Activated CD4-positive, alpha-beta T cell treated with anti-CD3 and anti-CD28 coated beads, Interleukin-2, amount 10 ng/mL, durations not matched to agents 7 days and 5 days (primary cell): ENCODE measurements at regions not wholly inside any gene's neighbourhood (a gene's known extent, or its start where the extent isn't known, plus 50 kb on each side); places are given as distances from the start of the nearest gene placed in this dataset.
"Not testable (repeated sequence)": the region's sequence is repeated elsewhere in the genome, so short reads cannot be mapped to it uniquely, and the experiment has no call there.

ENCODE experiments used
- CTCF ChIA-PET: fragments of 350-600 bp; sonication (Branson Sonifier 250); formaldehyde crosslinking; loops from one replicate; lab custom pipeline; 2021; ENCODE audit warnings: antibody characterized with exemption; lab: Charles Lee
- POLR2A ChIA-PET: fragments of 350-600 bp; sonication (Branson Sonifier 250); formaldehyde crosslinking; loops from one replicate; lab custom pipeline; 2021; ENCODE audit warnings: antibody characterized with exemption; lab: Charles Lee
- DNase-seq: peaks from one replicate; pipeline ENCODE4 v3.0.0-alpha.2; 2020
- H3K27ac Mint-ChIP-seq: one replicate; pipeline ENCODE4 v1.8.0; 2021; ENCODE audit warnings: mild to moderate bottlenecking, moderate library complexity, mixed read lengths
- H3K27me3 Mint-ChIP-seq: one replicate; pipeline ENCODE4 v1.8.0; 2021; ENCODE audit warnings: mixed read lengths
- H3K36me3 Mint-ChIP-seq: one replicate; pipeline ENCODE4 v1.8.0; 2021; ENCODE audit warnings: low read depth, mixed read lengths
- H3K4me1 Mint-ChIP-seq: one replicate; pipeline ENCODE4 v1.8.0; 2021; ENCODE audit warnings: mixed read lengths
- H3K4me3 Mint-ChIP-seq: one replicate; pipeline ENCODE4 v1.8.0; 2021; ENCODE audit warnings: mild to moderate bottlenecking, moderate library complexity, mixed read lengths
- H3K9me3 Mint-ChIP-seq: one replicate; pipeline ENCODE4 v1.8.0; 2021; ENCODE audit warnings: mixed read lengths

DNA sequence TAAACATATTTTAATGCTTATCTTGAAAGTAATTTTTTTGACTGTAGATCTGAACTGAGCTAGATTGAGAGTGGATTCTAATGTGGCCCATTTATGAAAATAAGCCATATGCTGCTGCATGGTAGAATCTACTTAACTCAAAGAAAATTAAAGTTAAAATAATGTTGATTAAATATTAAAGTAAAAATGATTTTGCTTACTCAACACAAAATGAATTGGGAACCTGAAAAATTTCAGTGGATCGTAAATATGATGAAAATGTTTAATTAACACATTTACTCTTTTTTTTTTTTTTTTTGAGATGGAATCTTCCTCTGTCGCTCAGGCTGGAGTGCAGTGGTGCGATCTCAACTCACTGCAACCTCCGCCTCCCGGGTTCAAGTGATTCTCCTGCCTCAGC is 144.5 kb upstream of the HMGN3 start:
- Mint-ChIP-seq H3K27ac (no peak overlapping the region), H3K36me3 (no peaks in the 10 kb centered on the region), H3K4me3 (no peak overlapping the region), H3K4me1 (peaks cover 2% of the 10 kb centered on the region), H3K27me3 (peaks cover 1% of the 10 kb centered on the region), H3K9me3 (no peaks in the 10 kb centered on the region)
- ChIA-PET POLR2A (no interaction called here), CTCF (no interaction called here)
- no peak for DNase-seq

DNA sequence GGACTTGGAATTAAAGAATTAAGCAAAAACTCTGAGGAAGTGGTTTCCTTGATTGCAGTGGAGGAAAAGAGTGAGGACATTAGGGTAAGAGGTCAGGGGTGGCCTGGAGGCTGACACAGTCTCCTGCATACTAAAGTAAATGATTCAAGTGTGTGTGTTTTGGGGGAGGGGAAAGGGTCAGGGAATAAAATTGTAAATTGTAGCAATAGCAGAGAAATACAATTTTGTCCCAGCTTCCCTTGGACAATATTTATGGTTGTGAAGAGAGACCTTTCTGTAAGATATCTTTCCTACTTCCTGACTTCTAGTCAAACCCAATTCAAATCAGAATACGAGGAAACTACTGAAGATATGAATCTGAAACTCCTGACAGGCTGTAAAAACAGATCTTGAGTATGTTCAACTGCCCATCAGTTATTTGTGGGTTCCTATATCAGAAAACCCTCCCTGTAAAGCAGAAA is 143.4 kb upstream of the HMGN3 start:
- DNase-seq = no peak
- ChIA-PET CTCF (no interaction called here), POLR2A (no interaction called here)
- Mint-ChIP-seq H3K4me3 (no peak overlapping the region), H3K36me3 (no peaks in the 10 kb centered on the region), H3K4me1 (peaks cover 2% of the 10 kb centered on the region), H3K9me3 (no peaks in the 10 kb centered on the region), H3K27me3 (peaks cover 3% of the 10 kb centered on the region), H3K27ac (no peak overlapping the region)

DNA sequence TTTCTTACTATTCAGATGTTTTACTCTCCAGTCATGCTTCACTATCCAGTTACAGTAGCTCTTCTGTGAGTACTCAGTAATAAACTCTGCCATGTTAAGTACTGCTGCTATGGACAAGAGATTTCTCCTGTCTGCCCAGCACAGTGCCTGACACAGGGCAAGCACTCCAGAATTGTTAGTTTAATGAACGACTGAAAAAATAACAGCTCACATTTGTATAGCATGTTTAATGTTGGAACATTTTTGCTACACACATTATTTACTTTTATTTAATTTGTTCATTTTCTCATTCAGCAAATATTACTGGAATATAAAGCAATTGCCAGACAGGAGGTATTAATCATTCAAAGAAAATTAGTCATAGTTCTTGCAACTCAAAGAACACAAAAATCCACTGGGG is 142.6 kb upstream of the HMGN3 start:
- H3K36me3 Mint-ChIP-seq = no peaks in the 10 kb centered on the region
- H3K27ac Mint-ChIP-seq = no peak overlapping the region
- POLR2A ChIA-PET = no interaction called here
- peaks cover 8% of the 10 kb centered on the region for H3K27me3 Mint-ChIP-seq
- H3K4me1 Mint-ChIP-seq = peaks cover 2% of the 10 kb centered on the region
- no peak for DNase-seq
- no peaks in the 10 kb centered on the region for H3K9me3 Mint-ChIP-seq
- H3K4me3 Mint-ChIP-seq = no peak overlapping the region
- CTCF ChIA-PET = no interaction called here

DNA sequence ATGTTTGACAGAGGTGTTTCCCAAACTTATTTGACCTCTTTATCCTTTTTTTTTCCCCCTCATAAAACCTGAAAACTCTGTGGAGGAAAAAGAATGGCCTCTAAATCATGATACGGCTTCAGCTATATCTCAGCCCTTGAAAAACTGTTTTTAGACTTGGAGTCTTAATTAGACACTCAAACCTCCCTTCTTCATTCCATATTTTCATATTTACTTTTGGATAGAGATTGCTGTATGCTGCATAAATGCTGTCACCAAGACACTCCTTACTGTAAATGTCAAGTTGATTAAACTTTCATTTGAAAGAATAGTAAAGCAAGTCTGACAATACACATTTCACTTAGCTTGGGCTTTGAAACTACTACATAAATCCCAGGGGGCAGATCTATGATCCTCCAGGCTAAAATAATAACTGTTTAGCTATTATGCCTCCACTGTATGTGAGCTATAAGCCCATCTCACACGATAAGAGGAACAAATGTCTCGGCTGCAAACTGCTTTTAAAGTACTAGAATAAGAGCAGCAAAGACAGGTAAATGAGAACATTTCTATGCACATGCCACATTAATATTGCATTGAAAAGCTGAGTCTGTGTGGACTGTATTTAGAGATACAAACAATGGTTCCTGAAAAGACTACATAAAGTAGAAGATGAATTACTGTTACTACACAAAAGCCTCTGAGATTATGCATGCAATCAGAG is 141.3 kb upstream of the HMGN3 start:
- DNase-seq = no peak
- Mint-ChIP-seq H3K27ac (no peak overlapping the region), H3K4me3 (no peak overlapping the region), H3K9me3 (no peaks in the 10 kb centered on the region), H3K36me3 (no peaks in the 10 kb centered on the region), H3K27me3 (peaks cover 8% of the 10 kb centered on the region), H3K4me1 (peaks cover 2% of the 10 kb centered on the region)
- ChIA-PET POLR2A (no interaction called here), CTCF (no interaction called here)

DNA sequence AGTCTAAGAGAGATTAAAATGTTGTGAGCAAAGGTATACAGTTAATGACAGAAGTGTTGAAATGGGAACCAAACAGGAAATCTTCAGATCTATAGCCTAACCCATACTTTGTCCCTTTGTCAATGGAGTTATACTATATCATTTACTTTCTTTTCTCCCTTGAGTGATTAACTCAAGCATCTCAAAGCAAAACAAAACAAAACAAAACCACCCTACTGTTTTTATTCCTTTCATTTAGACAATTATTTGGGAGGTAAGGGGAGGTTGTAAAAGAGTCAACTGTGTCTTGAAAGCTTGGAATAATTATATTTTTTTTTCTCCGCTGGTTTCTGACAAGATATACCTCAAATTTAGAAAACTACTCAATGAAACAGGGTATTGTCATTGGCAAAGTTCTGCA is 139.8 kb upstream of the HMGN3 start:
- no peak overlapping the region for H3K27ac Mint-ChIP-seq
- H3K4me3 Mint-ChIP-seq = no peak overlapping the region
- H3K36me3 Mint-ChIP-seq = no peaks in the 10 kb centered on the region
- no peak for DNase-seq
- CTCF ChIA-PET = no interaction called here
- POLR2A ChIA-PET = no interaction called here
- peaks cover 2% of the 10 kb centered on the region for H3K9me3 Mint-ChIP-seq
- H3K27me3 Mint-ChIP-seq = peaks cover 11% of the 10 kb centered on the region
- peaks cover 2% of the 10 kb centered on the region for H3K4me1 Mint-ChIP-seq

DNA sequence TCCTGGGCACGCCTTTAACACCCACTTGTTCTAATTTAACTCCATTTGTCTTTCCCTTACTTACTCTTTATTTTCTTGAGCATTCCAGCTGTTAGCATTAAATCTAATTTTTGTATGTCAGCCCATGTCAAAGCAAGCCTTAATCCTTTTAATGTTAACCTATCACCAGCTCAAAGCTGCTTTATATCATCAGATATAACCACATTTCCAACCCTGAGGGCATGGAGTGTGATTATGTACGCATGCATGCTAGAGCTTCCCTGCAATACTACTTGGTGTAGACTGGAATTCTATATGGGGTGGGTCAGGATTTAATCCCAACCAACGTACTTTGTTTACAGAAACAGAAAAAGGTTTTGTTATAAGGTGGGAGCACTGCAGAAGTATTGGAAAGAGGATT is 139.4 kb upstream of the HMGN3 start:
- H3K27me3 Mint-ChIP-seq = peaks cover 11% of the 10 kb centered on the region
- H3K36me3 Mint-ChIP-seq = no peaks in the 10 kb centered on the region
- peaks cover 2% of the 10 kb centered on the region for H3K4me1 Mint-ChIP-seq
- peaks cover 2% of the 10 kb centered on the region for H3K9me3 Mint-ChIP-seq
- DNase-seq = no peak
- no peak overlapping the region for H3K4me3 Mint-ChIP-seq
- no peak overlapping the region for H3K27ac Mint-ChIP-seq
- POLR2A ChIA-PET = no interaction called here
- CTCF ChIA-PET = no interaction called here

DNA sequence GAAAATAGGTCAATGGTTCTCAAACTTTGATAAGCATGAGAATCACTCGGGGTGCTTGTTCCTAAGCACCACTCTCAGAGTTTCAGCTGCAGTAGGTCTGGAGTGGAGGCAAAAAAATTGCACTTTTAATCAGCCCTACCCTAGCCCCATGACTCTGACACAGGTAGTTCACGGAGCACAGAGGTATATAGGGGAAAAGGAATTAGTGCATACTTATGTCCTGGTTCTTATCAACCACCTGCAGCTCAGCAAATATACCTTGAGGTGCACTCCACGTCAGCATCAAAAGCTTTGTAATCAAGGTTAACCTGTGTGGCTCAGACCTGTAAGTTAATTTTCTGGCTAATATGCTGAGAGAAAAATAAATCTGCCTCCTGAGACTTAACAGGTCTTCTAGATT is 138.8 kb upstream of the HMGN3 start:
- POLR2A ChIA-PET = no interaction called here
- peaks cover 2% of the 10 kb centered on the region for H3K9me3 Mint-ChIP-seq
- H3K4me3 Mint-ChIP-seq = no peak overlapping the region
- peaks cover 2% of the 10 kb centered on the region for H3K4me1 Mint-ChIP-seq
- no peaks in the 10 kb centered on the region for H3K36me3 Mint-ChIP-seq
- H3K27ac Mint-ChIP-seq = no peak overlapping the region
- CTCF ChIA-PET = no interaction called here
- peaks cover 11% of the 10 kb centered on the region for H3K27me3 Mint-ChIP-seq
- no peak for DNase-seq

DNA sequence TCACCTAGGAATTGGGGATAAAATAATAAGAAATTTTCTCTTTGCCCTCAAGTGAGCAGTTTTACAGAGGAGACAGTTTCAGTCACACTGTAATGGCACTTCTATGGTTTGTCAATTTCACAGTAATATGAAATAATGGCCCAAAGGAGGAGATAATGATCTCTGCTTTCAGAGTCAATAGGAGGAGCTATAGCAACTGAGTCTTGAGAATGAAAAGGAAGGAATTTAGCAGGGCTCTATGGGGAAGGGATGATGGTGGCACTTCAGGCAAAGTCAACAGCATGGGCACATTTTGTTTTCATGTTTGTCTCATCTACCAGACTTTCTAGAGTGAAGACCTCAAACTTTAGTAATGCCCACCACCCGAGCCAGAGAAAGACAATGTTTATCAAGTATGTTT is 138.3 kb upstream of the HMGN3 start:
- Mint-ChIP-seq H3K27me3 (peaks cover 11% of the 10 kb centered on the region), H3K4me3 (no peak overlapping the region), H3K4me1 (peaks cover 1% of the 10 kb centered on the region), H3K36me3 (no peaks in the 10 kb centered on the region), H3K27ac (no peak overlapping the region), H3K9me3 (peaks cover 2% of the 10 kb centered on the region)
- ChIA-PET CTCF (no interaction called here), POLR2A (no interaction called here)
- no peak for DNase-seq

DNA sequence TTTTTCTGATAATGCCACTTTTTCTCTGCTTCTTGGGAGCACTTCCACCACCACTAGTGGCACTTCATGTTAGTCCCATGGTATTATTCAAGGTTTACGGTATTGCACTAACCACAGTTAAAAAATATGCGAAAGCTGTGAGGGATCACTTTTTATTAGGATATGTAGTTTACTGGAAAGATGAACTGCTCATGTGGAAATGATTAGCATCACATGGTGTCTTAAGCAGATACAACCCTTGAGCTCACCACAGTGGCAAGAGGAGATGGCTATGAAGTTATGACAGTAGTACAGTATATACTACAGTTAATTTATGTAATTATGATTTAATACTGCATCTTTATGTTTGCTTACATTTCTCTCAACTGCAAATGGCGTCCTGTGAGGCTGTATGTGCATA is 134.5 kb upstream of the HMGN3 start:
- Mint-ChIP-seq H3K27ac (no peak overlapping the region), H3K27me3 (peaks cover 10% of the 10 kb centered on the region), H3K4me1 (no peaks in the 10 kb centered on the region), H3K9me3 (peaks cover 9% of the 10 kb centered on the region), H3K4me3 (no peak overlapping the region), H3K36me3 (no peaks in the 10 kb centered on the region)
- ChIA-PET POLR2A (no interaction called here), CTCF (no interaction called here)
- no peak for DNase-seq

DNA sequence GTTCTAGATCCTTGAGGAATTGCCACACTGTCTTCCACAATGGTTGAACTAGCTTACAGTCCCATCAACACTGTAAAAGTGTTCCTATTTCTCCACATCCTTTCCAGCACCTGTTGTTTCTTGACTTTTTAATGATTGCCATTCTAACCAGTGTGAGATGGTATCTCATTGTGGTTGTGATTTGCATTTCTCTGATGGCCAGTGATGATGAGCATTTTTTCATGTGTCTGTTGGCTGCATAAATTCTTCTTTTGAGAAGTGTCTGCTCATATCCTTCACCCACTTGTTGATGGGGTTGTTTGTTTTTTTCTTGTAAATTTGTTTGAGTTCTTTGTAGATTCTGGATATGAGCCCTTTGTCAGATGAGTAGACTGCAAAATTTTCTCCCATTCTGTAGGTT is 129.0 kb upstream of the HMGN3 start:
- H3K4me3 Mint-ChIP-seq, CTCF ChIA-PET, POLR2A ChIA-PET, H3K27me3 Mint-ChIP-seq, H3K36me3 Mint-ChIP-seq, H3K9me3 Mint-ChIP-seq, H3K27ac Mint-ChIP-seq, H3K4me1 Mint-ChIP-seq, DNase-seq: not testable (repeated sequence)

DNA sequence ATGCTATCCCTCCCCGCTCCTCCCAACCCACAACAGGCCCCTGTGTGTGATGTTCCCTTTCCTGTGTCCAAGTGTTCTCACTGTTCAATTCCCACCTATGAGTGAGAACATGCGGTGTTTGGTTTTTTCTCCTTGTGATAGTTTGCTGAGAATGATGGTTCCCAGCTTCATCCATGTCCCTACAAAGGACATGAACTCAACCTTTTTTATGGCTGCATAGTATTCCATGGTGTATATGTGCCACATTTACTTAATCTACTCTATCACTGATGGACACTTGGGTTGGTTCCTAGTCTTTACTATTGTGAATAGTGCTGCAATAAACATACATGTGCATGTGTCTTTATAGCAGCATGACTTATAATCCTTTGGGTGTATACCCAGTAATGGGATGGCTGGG is 126.6 kb upstream of the HMGN3 start:
- H3K27me3 Mint-ChIP-seq, POLR2A ChIA-PET, H3K9me3 Mint-ChIP-seq, H3K27ac Mint-ChIP-seq, H3K4me1 Mint-ChIP-seq, DNase-seq, H3K4me3 Mint-ChIP-seq, H3K36me3 Mint-ChIP-seq, CTCF ChIA-PET: not testable (repeated sequence)

DNA sequence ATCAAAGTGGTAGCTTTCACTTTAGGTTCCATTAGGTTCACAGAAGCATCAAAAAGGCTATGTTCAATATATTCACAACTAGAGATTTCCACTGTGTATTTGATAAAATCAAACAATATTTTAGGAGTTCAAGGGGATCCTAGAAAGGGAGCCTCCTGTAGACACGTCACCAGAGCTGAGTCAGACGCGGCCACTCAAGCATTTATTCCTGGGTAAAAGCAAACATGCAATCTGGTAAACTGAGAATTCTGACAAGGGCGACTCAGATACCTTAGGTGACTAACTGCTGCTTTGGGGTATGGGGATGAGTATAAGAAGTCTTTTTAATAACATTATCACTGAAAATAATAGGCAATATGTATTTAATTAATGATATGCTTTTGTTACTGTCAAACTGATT is 118.7 kb upstream of the HMGN3 start:
- no peak for DNase-seq
- H3K27ac Mint-ChIP-seq = no peak overlapping the region
- no peaks in the 10 kb centered on the region for H3K4me1 Mint-ChIP-seq
- ChIA-PET CTCF (no interaction called here), POLR2A (no interaction called here)
- peaks cover 3% of the 10 kb centered on the region for H3K27me3 Mint-ChIP-seq
- H3K9me3 Mint-ChIP-seq = no peaks in the 10 kb centered on the region
- H3K36me3 Mint-ChIP-seq = no peaks in the 10 kb centered on the region
- no peak overlapping the region for H3K4me3 Mint-ChIP-seq

DNA sequence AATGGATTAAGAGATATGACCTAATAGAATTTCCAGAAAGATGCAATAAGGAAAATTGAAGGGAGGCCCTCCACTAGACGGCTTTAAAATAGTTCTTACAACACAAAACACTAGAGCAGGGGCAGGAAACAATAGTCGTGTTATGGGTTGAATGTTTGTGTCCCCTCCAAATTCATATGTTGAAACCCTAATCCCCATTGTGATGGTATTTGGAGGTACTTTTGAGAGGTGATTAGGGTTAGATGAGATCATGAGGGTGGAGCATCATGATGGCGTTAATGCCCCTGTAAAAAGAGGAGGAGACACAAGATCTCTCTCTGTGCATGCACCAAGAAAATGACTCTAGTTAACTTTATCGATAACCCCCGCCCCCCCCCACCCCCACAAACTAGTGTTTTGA is 104.0 kb upstream of the HMGN3 start:
- peaks cover 4% of the 10 kb centered on the region for H3K4me1 Mint-ChIP-seq
- CTCF ChIA-PET = no interaction called here
- POLR2A ChIA-PET = no interaction called here
- no peak overlapping the region for H3K4me3 Mint-ChIP-seq
- no peaks in the 10 kb centered on the region for H3K9me3 Mint-ChIP-seq
- peaks cover 4% of the 10 kb centered on the region for H3K27me3 Mint-ChIP-seq
- H3K36me3 Mint-ChIP-seq = no peaks in the 10 kb centered on the region
- no peak overlapping the region for H3K27ac Mint-ChIP-seq
- DNase-seq = no peak

DNA sequence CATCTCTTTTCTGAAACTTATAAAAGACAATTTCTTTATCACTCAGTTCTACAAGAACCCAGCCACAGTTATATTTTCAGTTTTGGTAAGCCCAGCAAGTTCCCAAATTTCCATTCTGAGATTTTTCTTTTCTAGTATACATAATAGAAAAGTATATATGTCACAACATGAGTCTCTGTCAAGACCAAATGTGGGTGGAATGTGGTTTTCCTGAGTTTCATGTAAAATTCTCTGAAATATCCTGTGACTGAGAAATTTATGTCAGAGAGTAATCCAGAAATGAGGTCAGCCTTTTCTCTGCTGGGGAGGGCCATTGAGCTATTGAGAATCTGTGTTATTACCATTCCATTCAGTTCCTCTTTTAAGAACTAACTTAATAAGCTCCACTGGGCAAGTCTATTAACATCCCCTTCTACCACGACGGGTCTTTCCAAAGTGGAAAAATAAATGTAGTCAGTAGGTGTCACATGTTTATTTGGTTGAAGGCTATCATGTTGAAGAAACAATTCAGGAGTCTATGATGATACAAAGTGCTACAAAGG is 100.7 kb upstream of the HMGN3 start:
- POLR2A ChIA-PET = no interaction called here
- Mint-ChIP-seq H3K27ac (no peak overlapping the region), H3K27me3 (peaks cover 2% of the 10 kb centered on the region), H3K4me1 (peaks cover 4% of the 10 kb centered on the region), H3K4me3 (no peak overlapping the region), H3K36me3 (no peaks in the 10 kb centered on the region), H3K9me3 (no peaks in the 10 kb centered on the region)
- DNase-seq = no peak
- CTCF ChIA-PET = no interaction called here
